Head of caudate nucleus (tissue), 42 donors: ENCODE measurements at regions not wholly inside any gene's neighbourhood (a gene's known extent, or its start where the extent isn't known, plus 50 kb on each side); places are given as distances from the start of the nearest gene placed in this dataset.

Experiments used
- DNase-seq, 42 donors: peaks; one replicate each; pipeline versions ENCODE4 v3.0.0 to v3.0.0-alpha.2; 2020 to 2021; ENCODE audit warnings: mixed read lengths in 7 of 42
- intact Hi-C: fragments of 100-400 bp; cut with DNase I; formaldehyde crosslinking; loops from one replicate; pipeline ENCODE4 v1.15.0; 2022

DNA sequence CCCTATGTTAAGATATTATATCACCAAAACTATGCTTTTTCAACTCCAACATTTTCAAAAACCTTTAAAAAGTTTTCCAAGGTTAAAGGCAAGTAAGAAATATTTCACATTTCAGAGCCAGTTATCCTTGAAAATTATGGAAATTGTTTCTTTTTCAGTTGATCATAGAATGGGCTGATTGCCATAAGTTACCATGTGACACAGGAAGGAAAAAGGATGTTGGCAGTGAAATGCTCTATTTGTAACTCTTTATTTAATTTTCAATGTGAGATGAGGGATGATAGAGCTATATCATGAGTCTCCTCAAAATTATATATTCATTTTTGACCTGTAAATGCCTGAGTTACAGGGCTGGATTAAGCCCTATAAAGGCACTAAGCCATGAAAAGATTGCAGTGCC lies 93.0 kb upstream of the PLS3 start:
- intact Hi-C loops, result no loop called here
- no peak for DNase-seq

DNA sequence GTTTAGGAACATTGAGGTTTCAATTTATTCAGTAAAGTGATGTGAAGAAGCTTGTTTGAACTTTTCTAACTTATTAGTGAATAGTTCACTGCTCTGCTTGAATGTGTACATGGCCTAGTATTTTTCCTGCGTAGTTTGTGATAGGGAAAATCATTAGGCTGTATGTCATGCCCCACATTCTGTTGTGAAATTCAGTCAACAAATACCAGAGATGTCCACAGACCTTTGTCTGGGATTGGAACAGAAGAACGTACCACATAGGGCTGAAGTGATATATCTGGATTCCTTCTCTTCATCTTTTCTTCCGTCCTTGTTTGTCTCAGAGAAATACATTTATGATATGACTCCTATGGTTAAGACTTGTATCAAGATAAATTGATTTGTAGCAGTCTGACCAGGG lies 88.8 kb upstream of the PLS3 start:
- intact Hi-C loops, result no loop called here
- DNase-seq, result no peak

DNA sequence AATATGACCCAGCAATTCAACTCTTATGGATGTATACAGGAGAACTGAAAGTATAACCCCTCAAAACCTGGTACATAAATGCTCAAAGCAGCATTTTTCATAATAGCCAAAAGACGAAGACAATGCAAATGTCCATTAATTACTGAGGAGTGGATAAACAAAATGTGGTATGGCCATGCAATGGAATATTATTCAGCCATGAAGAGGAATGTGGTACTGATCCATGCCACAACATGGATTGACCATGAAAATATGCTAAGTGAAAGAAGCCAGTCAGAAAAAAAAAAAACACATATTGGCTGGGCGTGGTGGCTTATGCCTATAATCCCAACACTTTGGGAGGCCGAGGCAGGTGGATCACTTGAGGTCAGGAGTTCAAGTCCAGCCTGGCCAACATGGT lies 74.5 kb upstream of the PLS3 start:
- no peak for DNase-seq
- intact Hi-C loops, result no loop called here

DNA sequence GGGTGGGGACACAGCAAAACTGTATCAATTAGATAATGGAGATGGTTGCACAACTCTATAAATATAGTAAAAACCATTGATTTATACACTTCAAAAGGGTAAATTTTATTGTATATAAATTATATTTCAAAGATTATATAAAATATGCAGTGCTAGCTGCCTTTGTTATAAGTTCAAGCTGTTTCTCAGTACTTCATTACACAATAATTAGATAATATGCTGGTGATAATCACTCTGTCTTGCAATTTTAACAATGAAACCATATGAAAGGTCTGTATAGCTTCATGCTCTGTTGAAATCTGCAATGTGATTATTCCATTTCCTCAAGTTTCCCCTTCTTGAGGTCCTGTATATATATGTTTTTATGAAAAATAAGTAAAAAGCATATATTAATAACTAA lies 73.4 kb upstream of the PLS3 start:
- DNase-seq, result no peak
- intact Hi-C loops, result no loop called here

DNA sequence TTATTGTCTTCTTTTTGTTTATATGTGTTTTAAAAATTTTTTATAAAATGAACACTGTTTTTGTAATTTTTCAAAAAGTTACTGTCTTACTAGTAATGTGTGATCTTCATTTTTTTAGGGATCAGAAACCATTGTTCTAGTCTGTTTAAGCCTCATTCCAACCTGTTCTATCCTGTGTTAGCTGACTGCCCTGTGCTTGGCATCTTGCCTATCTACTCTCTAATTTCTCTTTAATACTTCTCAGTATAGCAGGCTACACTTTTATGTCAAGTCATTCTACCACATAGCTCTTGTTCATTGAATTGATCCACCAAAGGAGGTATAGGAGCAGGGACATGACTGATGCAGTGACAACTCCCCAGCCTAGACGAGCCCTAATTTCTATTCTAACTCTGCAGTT lies 70.2 kb upstream of the PLS3 start:
- intact Hi-C loops, result no loop called here
- DNase-seq, result no peak

DNA sequence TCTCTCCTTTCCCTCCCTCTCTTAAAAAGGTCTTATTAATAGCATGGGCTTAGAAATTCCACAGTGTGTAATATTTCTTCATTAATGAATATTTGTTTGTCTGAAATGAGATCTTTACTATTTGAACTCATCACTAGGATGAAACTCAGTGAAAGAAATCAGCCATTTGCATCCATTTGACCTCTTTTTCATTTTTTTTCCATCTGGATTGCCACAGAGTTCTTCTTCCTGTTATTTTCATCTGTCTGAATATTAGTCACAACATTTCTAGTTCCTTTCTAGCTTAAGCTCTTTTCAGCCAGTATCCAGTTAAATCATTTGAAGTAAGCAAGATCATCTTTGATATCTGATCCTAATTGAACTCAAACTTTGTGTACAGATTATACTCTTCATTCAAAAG lies 69.2 kb upstream of the PLS3 start:
- intact Hi-C loops, result no loop called here
- DNase-seq, result no peak

DNA sequence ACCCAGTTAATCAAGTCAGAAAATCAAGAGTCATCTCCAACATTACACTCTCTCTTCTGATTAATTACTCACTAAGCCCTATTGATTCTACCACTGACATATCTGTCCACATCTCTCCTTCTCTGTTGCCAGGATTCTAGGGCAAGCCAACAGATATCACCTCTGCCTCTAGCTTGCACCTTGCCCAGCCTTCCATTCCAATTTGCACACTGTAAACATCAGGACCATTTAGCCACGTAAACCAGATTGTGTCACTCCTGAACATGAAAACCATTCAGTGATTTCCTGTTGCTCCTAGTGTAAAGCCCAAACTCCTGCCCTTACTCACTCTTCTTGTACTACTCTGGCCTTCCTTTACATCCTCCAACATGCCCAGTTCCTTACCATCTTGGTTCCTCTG lies 68.0 kb upstream of the PLS3 start:
- intact Hi-C loops, result no loop called here
- DNase-seq, result no peak

DNA sequence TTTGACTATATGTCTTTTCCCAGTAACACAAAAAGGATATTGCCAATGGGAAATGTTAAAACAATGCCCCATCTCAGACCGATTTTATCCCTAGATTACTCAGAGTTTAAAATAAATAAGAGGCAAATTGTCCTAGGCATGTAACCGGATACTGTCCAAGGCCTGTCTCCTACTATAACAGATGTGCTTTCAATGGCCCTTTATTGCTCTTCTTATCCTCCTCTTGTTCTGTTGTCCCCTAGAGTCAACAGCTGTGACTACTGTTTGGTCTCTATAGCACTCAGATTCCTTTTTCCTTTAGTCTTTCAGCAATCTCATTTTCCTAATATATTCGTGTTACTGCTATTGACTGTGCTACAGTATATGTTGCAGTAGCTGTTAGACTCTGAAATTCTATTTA lies 66.8 kb upstream of the PLS3 start:
- intact Hi-C loops, result no loop called here
- peak in 11 of 42 donors; percentile 1 to 58 (median 20) for DNase-seq

DNA sequence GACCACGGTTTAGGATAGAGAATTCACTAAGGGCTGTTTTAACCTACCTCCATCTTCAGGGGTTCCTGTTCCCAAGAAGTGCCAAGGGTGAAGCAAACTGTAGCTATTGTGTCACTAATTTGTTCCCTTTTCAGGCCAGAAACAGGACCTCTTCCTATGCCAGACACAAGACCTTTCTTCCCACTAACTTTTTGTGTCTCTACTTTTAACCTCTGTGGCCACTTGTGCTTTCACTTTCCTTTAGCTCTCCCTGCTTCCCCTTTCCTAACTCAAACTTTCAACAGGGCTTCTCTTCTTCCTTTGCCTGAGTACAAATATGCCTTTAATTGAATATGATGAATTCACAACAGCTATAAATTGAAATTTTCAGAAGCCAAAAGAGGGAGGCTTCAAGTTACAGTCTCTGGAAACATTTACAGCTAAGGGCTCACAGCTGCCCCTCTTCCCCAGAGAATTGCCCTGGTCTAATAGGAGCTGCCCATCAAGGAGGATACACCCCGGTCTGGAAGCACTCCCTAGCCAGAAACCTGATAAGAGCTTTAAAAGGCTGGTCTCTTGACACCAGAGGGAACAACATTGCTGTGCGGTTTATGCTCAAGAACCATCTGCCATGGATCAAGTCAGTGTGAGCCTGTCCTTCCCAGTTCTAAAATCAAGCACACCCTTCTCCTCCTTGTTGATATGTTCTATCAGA lies 61.7 kb upstream of the PLS3 start:
- no peak for DNase-seq
- intact Hi-C loops, result no loop called here

DNA sequence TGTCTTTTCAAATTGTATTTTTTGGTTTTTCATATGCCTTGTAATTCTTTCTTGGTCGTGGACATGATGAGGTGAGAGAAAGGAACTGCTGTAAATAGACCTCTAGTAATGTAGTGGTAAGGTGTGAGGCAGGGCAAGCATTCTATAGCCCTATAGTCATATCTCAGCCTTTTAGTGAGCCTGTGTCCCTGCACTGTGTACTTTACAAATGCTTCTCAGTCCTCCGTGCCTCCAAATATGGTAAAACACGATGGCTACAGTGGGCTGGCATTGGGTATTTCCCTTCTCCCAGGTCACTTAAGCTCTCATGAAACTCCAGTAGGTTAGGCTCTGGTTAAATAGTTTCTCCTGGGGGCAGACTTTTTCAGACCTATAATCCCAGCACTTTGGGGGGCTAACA lies 57.9 kb upstream of the PLS3 start:
- DNase-seq, result no peak
- intact Hi-C loops, result no loop called here

DNA sequence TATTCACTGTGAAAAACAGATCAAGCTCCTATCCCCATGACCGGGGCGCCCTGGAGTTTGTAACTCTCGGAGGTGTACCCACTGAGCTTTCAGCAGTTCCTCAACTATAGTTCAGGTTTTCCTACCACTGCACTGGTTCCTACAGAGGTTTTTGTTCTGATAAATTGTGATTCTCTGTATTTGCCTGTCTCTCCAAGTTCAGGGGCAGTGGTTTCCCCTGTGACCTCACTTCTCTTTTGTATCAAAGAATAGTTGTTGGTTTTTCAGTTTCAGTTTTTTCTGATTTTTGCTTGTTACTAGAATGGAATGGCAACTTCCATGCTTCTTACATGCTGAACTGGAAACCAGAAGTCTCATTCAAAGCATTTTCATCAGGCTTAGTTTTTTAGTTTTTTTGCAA lies 56.8 kb upstream of the PLS3 start:
- intact Hi-C loops, result no loop called here
- no peak for DNase-seq
